ENCODE measurements at regions not wholly inside any gene's neighbourhood (a gene's known extent, or its start where the extent isn't known, plus 50 kb on each side); places are given as distances from the start of the nearest gene placed in this dataset.

- TF ChIP-seq CTCF (IDR thresholded peaks at IDR 0.05), result no peak
- H3K4me3 ChIP-seq, result no peak overlapping the region
- H3K9ac ChIP-seq (ENCODE audit: low read depth in 2 of 2, low read length in 2 of 2), result no peak overlapping the region
- no peaks in the 10 kb centered on the region for H3K36me3 ChIP-seq
- DNase-seq, result no peak
- no peaks in the 10 kb centered on the region for H3K9me3 ChIP-seq
- intact Hi-C loops (cut with DNase I), result no loop called here
- no peaks in the 10 kb centered on the region for H3K4me1 ChIP-seq
- no peak overlapping the region for H3K27ac ChIP-seq
- no peaks in the 10 kb centered on the region for H3K27me3 ChIP-seq
Measured at GRCh38 chr6:119661078-119661477, 311.5 kb upstream of the MAN1A1 start.

- no peaks in the 10 kb centered on the region for H3K27me3 ChIP-seq
- no peaks in the 10 kb centered on the region for H3K4me1 ChIP-seq
- H3K9me3 ChIP-seq, result no peaks in the 10 kb centered on the region
- no peak overlapping the region for H3K4me3 ChIP-seq
- no peak overlapping the region for H3K27ac ChIP-seq
- no peaks in the 10 kb centered on the region for H3K36me3 ChIP-seq
- intact Hi-C loops (cut with DNase I), result no loop called here
- DNase-seq, result no peak
- TF ChIP-seq CTCF (IDR thresholded peaks at IDR 0.05), result no peak
- H3K9ac ChIP-seq (ENCODE audit: low read depth in 2 of 2, low read length in 2 of 2), result no peak overlapping the region
Measured at GRCh38 chr6:119658917-119659316, 309.4 kb upstream of the MAN1A1 start.

GRCh38 chr6:119655124-119655523 lies 305.6 kb upstream of the MAN1A1 start:
- H3K27me3 ChIP-seq, result no peaks in the 10 kb centered on the region
- intact Hi-C loops (cut with DNase I), result no loop called here
- no peaks in the 10 kb centered on the region for H3K9me3 ChIP-seq
- no peak overlapping the region for H3K9ac ChIP-seq (ENCODE audit: low read depth in 2 of 2, low read length in 2 of 2)
- H3K4me1 ChIP-seq, result no peaks in the 10 kb centered on the region
- H3K4me3 ChIP-seq, result no peak overlapping the region
- no peak overlapping the region for H3K27ac ChIP-seq
- no peaks in the 10 kb centered on the region for H3K36me3 ChIP-seq
- no peak for TF ChIP-seq CTCF (IDR thresholded peaks at IDR 0.05)
- DNase-seq, result no peak

- Histone ChIP-seq H3K9ac (ENCODE audit: low read depth in 2 of 2, low read length in 2 of 2) (no peak overlapping the region), H3K4me3 (no peak overlapping the region), H3K36me3 (no peaks in the 10 kb centered on the region), H3K27ac (no peak overlapping the region), H3K9me3 (no peaks in the 10 kb centered on the region), H3K4me1 (no peaks in the 10 kb centered on the region), H3K27me3 (no peaks in the 10 kb centered on the region)
- TF ChIP-seq CTCF (IDR thresholded peaks at IDR 0.05), result no peak
- intact Hi-C loops (cut with DNase I), result no loop called here
- no peak for DNase-seq
Measured at GRCh38 chr6:119653329-119653728, 303.8 kb upstream of the MAN1A1 start.

GRCh38 chr6:119649531-119649930 lies 300.0 kb upstream of the MAN1A1 start:
- no peaks in the 10 kb centered on the region for H3K27me3 ChIP-seq
- H3K4me1 ChIP-seq, result no peaks in the 10 kb centered on the region
- no peak overlapping the region for H3K27ac ChIP-seq
- no peak overlapping the region for H3K4me3 ChIP-seq
- intact Hi-C loops (cut with DNase I), result no loop called here
- no peaks in the 10 kb centered on the region for H3K9me3 ChIP-seq
- H3K36me3 ChIP-seq, result no peaks in the 10 kb centered on the region
- H3K9ac ChIP-seq (ENCODE audit: low read depth in 2 of 2, low read length in 2 of 2), result no peak overlapping the region
- no peak for DNase-seq
- no peak for TF ChIP-seq CTCF (IDR thresholded peaks at IDR 0.05)

- Histone ChIP-seq H3K4me3 (no peak overlapping the region), H3K36me3 (no peaks in the 10 kb centered on the region), H3K27me3 (no peaks in the 10 kb centered on the region), H3K4me1 (no peaks in the 10 kb centered on the region), H3K9ac (ENCODE audit: low read depth in 2 of 2, low read length in 2 of 2) (no peak overlapping the region), H3K27ac (no peak overlapping the region), H3K9me3 (no peaks in the 10 kb centered on the region)
- intact Hi-C loops (cut with DNase I), result no loop called here
- DNase-seq, result no peak
- no peak for TF ChIP-seq CTCF (IDR thresholded peaks at IDR 0.05)
Measured at GRCh38 chr6:119647309-119647708, 297.7 kb upstream of the MAN1A1 start.

All from colonic mucosa (tissue), 4 donors.